Neural progenitor cell (in vitro differentiated cells): ENCODE measurements at regions not wholly inside any gene's neighbourhood (a gene's known extent, or its start where the extent isn't known, plus 50 kb on each side); places are given as distances from the start of the nearest gene placed in this dataset.

Source experiments
- EZH2 ChIP-seq: fragments of 200-600 bp; sonication (generic); IDR thresholded peaks from 2 replicates; pipeline ENCODE4 v1.6.1; 2017; ENCODE audit warnings: antibody characterized with exemption, mild to moderate bottlenecking, moderate library complexity
- EZH2phosphoT487 ChIP-seq: fragments of 200-600 bp; sonication (generic); IDR thresholded peaks from 2 replicates; pipeline ENCODE4 v1.6.1; 2017; ENCODE audit warnings: antibody characterized with exemption
- TF ChIP-seq, protein P1 (sequence below): fragments of 200-600 bp; sonication (generic); IDR thresholded peaks from 2 replicates; pipeline ENCODE4 v1.5.1; 2017; ENCODE audit warnings: antibody characterized with exemption, mild to moderate bottlenecking

DNA sequence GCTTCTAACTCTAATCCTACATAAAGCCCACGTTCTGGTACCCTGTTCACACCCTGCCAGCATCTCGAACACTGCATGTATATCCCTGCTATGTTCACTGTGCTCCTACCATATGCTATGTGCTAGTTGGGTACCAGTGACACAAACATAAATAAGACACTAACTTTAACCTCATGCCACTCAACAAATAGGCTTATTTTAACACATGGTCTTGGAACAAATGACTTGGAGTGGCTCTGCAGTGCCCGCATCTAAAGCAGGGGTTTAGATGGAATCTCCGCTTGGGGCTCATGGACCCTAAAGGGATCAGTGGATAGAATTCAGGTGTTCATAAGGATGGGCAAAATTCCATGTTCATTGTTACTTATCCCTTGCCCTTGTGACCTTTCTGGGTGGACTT is 175.7 kb upstream of the ZKSCAN2 start:
- TF ChIP-seq, protein P1, sequence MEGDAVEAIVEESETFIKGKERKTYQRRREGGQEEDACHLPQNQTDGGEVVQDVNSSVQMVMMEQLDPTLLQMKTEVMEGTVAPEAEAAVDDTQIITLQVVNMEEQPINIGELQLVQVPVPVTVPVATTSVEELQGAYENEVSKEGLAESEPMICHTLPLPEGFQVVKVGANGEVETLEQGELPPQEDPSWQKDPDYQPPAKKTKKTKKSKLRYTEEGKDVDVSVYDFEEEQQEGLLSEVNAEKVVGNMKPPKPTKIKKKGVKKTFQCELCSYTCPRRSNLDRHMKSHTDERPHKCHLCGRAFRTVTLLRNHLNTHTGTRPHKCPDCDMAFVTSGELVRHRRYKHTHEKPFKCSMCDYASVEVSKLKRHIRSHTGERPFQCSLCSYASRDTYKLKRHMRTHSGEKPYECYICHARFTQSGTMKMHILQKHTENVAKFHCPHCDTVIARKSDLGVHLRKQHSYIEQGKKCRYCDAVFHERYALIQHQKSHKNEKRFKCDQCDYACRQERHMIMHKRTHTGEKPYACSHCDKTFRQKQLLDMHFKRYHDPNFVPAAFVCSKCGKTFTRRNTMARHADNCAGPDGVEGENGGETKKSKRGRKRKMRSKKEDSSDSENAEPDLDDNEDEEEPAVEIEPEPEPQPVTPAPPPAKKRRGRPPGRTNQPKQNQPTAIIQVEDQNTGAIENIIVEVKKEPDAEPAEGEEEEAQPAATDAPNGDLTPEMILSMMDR, result no peak
- no peak for TF ChIP-seq EZH2phosphoT487
- no peak for TF ChIP-seq EZH2
